ENCODE measurements at regions not wholly inside any gene's neighbourhood (a gene's known extent, or its start where the extent isn't known, plus 50 kb on each side); places are given as distances from the start of the nearest gene placed in this dataset.

GRCh38 chr20:12528591-12529041 lies 480.2 kb upstream of the SPTLC3 start:
- no peak for TF ChIP-seq POLR2A (IDR thresholded peaks at IDR 0.05)
- TF ChIP-seq CTCF (IDR thresholded peaks at IDR 0.05) = no peak
